Activated CD4-positive, CD25-positive, alpha-beta regulatory T cell (primary cell): ENCODE measurements at regions not wholly inside any gene's neighbourhood (a gene's known extent, or its start where the extent isn't known, plus 50 kb on each side); places are given as distances from the start of the nearest gene placed in this dataset.

Experiments
- DNase-seq, 4 experiments: peaks; one replicate each; lab custom pipeline; 2025; lab: John Stamatoyannopoulos, UW

GRCh38 chr2:120477198-120477597, 131.3 kb downstream of the INHBB start:
- no peak for DNase-seq

- DNase-seq, result no peak
Measured at GRCh38 chr2:120477831-120478481, 132.0 kb downstream of the INHBB start.

GRCh38 chr2:120480346-120480902, 134.5 kb downstream of the INHBB start:
- DNase-seq, result no peak

- DNase-seq, result no peak
Measured at GRCh38 chr2:120480903-120481445, 135.0 kb downstream of the INHBB start.

- no peak for DNase-seq
Measured at GRCh38 chr2:120481446-120482194, 135.7 kb downstream of the INHBB start.

- DNase-seq, result no peak
Measured at GRCh38 chr2:120482334-120482733, 136.4 kb downstream of the INHBB start.

GRCh38 chr2:120483355-120483754, 137.4 kb downstream of the INHBB start:
- DNase-seq, result no peak

- DNase-seq, result no peak
Measured at GRCh38 chr2:120485096-120485495, 139.2 kb downstream of the INHBB start.

GRCh38 chr2:120486441-120486840, 140.5 kb downstream of the INHBB start:
- DNase-seq, result no peak

- DNase-seq, result no peak
Measured at GRCh38 chr2:120486946-120487345, 141.0 kb downstream of the INHBB start.

- DNase-seq, result no peak
Measured at GRCh38 chr2:120488531-120488930, 142.6 kb downstream of the INHBB start.

- no peak for DNase-seq
Measured at GRCh38 chr2:120489023-120489422, 143.1 kb downstream of the INHBB start.

- DNase-seq, result no peak
Measured at GRCh38 chr2:120490091-120490798, 144.3 kb downstream of the INHBB start.

- DNase-seq, result no peak
Measured at GRCh38 chr2:120491111-120491625, 145.2 kb downstream of the INHBB start.

- DNase-seq, result no peak
Measured at GRCh38 chr2:120493231-120493630, 147.3 kb downstream of the INHBB start.

- DNase-seq, result no peak
Measured at GRCh38 chr2:120494446-120494845, 148.5 kb downstream of the INHBB start.

- DNase-seq, result no peak
Measured at GRCh38 chr2:120495586-120495985, 149.7 kb downstream of the INHBB start.

- no peak for DNase-seq
Measured at GRCh38 chr2:120496235-120496634, 150.3 kb downstream of the INHBB start.

- no peak for DNase-seq
Measured at GRCh38 chr2:120496759-120497158, 150.8 kb downstream of the INHBB start.

GRCh38 chr2:120497261-120497977, 151.5 kb downstream of the INHBB start:
- no peak for DNase-seq

- DNase-seq, result no peak
Measured at GRCh38 chr2:120498121-120498520, 152.2 kb downstream of the INHBB start.
